Gastroesophageal sphincter (tissue), 3 donors: ENCODE measurements at regions not wholly inside any gene's neighbourhood (a gene's known extent, or its start where the extent isn't known, plus 50 kb on each side); places are given as distances from the start of the nearest gene placed in this dataset.

Source experiments
- POLR2A ChIP-seq, 2 donors: fragments of 450-650 bp; IDR thresholded peaks; one replicate each; pipeline ENCODE4 v1.6.1; 2017; ENCODE audit warnings: antibody characterized with exemption in 2 of 2, mild to moderate bottlenecking in 2 of 2, moderate library complexity in 1 of 2
- TF ChIP-seq, protein P1 (sequence below), 4 experiments: fragments of 200-600 bp in 2 of 4; fragments of 450-650 bp in 2 of 4; sonication (generic) in 1 of 4; IDR thresholded peaks; one replicate each; pipeline ENCODE4 v1.5.1; 2017 to 2019; ENCODE audit warnings: antibody characterized with exemption in 4 of 4, mild to moderate bottlenecking in 2 of 4, moderate library complexity in 2 of 4

DNA sequence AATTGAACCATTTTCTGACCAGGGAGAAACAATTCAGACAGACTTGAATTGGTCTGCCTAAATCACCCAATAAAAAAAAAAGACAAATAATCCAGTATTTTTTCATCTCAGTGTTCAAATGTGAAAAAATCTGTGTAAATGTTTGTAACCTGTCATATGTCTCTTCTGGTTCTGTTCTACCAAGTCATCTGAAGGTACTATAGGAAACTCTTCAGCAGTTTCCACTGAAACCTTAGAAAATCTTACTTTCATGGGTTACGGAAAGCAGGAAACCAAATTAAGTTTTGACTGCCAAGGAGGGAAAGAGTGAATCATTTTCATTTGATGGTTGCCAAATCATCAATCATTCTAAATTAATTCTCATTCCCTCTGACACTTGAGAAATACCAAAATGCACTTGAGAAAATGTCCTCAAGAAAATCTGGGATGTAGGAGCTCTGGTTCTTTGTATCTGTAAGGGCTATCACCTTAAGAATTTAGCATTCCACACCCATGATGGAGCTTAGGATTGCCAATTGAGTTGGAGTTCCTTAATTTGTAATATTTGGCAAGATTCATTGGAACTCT lies 278.2 kb upstream of the KCNH8 start:
- TF ChIP-seq POLR2A (IDR thresholded peaks at IDR 0.05) = no peak
- TF ChIP-seq, protein P1, sequence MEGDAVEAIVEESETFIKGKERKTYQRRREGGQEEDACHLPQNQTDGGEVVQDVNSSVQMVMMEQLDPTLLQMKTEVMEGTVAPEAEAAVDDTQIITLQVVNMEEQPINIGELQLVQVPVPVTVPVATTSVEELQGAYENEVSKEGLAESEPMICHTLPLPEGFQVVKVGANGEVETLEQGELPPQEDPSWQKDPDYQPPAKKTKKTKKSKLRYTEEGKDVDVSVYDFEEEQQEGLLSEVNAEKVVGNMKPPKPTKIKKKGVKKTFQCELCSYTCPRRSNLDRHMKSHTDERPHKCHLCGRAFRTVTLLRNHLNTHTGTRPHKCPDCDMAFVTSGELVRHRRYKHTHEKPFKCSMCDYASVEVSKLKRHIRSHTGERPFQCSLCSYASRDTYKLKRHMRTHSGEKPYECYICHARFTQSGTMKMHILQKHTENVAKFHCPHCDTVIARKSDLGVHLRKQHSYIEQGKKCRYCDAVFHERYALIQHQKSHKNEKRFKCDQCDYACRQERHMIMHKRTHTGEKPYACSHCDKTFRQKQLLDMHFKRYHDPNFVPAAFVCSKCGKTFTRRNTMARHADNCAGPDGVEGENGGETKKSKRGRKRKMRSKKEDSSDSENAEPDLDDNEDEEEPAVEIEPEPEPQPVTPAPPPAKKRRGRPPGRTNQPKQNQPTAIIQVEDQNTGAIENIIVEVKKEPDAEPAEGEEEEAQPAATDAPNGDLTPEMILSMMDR (IDR thresholded peaks at IDR 0.05) = no peak
